ENCODE measurements at regions not wholly inside any gene's neighbourhood (a gene's known extent, or its start where the extent isn't known, plus 50 kb on each side); places are given as distances from the start of the nearest gene placed in this dataset.

- no peaks in the 10 kb centered on the region for H3K36me3 ChIP-seq (replicated peaks in 1 of 2; ENCODE audit: control insufficient read depth in 1 of 2, insufficient read depth in 2 of 2, low read length in 1 of 2)
- H3F3A ChIP-seq (replicated peaks; ENCODE audit: insufficient read depth): no peaks in the 10 kb centered on the region
- CTCF ChIA-PET: interaction anchor here (0.7 kb wide), 1 partner anchor 18 kb away, joined by 3 read pairs; no protein-coding TSS in a partner anchor
- H4K20me1 ChIP-seq (ENCODE audit: insufficient read depth): no peaks in the 10 kb centered on the region
- no peaks in the 10 kb centered on the region for H3K79me2 ChIP-seq (ENCODE audit: insufficient read depth)
- no peak overlapping the region for H2AFZ ChIP-seq (ENCODE audit: low read depth)
- no peak overlapping the region for H3K27ac ChIP-seq (ENCODE audit: low read depth in 2 of 2, low read length in 1 of 2)
- POLR2A ChIA-PET: no interaction called here
- TF ChIP-seq FOXM1 (IDR thresholded peaks at IDR 0.05; ENCODE audit: low read depth): no peak
- TF ChIP-seq CHD2 (IDR thresholded peaks at IDR 0.05; ENCODE audit: low read length, partially characterized antibody): no peak
- TF ChIP-seq, protein P1, sequence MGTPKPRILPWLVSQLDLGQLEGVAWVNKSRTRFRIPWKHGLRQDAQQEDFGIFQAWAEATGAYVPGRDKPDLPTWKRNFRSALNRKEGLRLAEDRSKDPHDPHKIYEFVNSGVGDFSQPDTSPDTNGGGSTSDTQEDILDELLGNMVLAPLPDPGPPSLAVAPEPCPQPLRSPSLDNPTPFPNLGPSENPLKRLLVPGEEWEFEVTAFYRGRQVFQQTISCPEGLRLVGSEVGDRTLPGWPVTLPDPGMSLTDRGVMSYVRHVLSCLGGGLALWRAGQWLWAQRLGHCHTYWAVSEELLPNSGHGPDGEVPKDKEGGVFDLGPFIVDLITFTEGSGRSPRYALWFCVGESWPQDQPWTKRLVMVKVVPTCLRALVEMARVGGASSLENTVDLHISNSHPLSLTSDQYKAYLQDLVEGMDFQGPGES (IDR thresholded peaks at IDR 0.05; ENCODE audit: low read depth, low read length): no peak
- TF ChIP-seq FOSL2 (IDR thresholded peaks at IDR 0.05; ENCODE audit: borderline replicate concordance, low read depth): no peak
- no peak for TF ChIP-seq RXRA (IDR thresholded peaks at IDR 0.05; ENCODE audit: borderline replicate concordance, low read depth)
- TF ChIP-seq NFIC (IDR thresholded peaks at IDR 0.05; ENCODE audit: borderline replicate concordance): no peak
- no peak for TF ChIP-seq SMC3 (IDR thresholded peaks at IDR 0.05; ENCODE audit: low read depth, low read length)
- no peak for TF ChIP-seq RFX5 (IDR thresholded peaks at IDR 0.05; ENCODE audit: low read length)
- TF ChIP-seq, protein P2, sequence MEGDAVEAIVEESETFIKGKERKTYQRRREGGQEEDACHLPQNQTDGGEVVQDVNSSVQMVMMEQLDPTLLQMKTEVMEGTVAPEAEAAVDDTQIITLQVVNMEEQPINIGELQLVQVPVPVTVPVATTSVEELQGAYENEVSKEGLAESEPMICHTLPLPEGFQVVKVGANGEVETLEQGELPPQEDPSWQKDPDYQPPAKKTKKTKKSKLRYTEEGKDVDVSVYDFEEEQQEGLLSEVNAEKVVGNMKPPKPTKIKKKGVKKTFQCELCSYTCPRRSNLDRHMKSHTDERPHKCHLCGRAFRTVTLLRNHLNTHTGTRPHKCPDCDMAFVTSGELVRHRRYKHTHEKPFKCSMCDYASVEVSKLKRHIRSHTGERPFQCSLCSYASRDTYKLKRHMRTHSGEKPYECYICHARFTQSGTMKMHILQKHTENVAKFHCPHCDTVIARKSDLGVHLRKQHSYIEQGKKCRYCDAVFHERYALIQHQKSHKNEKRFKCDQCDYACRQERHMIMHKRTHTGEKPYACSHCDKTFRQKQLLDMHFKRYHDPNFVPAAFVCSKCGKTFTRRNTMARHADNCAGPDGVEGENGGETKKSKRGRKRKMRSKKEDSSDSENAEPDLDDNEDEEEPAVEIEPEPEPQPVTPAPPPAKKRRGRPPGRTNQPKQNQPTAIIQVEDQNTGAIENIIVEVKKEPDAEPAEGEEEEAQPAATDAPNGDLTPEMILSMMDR (IDR thresholded peaks at IDR 0.05): no peak
- no peak for TF ChIP-seq USF2 (IDR thresholded peaks at IDR 0.05; ENCODE audit: borderline replicate concordance, low read depth, low read length)
- no peak for TF ChIP-seq ELF1 (IDR thresholded peaks at IDR 0.05)
- no peak for TF ChIP-seq JUND (IDR thresholded peaks at IDR 0.05)
- TF ChIP-seq ZBTB33 (IDR thresholded peaks at IDR 0.05; ENCODE audit: borderline replicate concordance, low read depth): no peak
- no peak for TF ChIP-seq USF1 (IDR thresholded peaks at IDR 0.05; ENCODE audit: borderline replicate concordance, low read depth)
- TF ChIP-seq REST (IDR thresholded peaks at IDR 0.05; ENCODE audit: low read depth, low read length): no peak
- TF ChIP-seq SIN3A (IDR thresholded peaks at IDR 0.05; ENCODE audit: borderline replicate concordance, low read depth, low read length): no peak
- TF ChIP-seq GATA2 (CRISPR knock-in tag; IDR thresholded peaks at IDR 0.05): no peak
- TF ChIP-seq NRF1 (IDR thresholded peaks at IDR 0.05; ENCODE audit: low read depth, low read length): no peak
- TF ChIP-seq TEAD4 (IDR thresholded peaks at IDR 0.05; ENCODE audit: borderline replicate concordance, insufficient read depth): no peak
- no peaks in the 10 kb centered on the region for H3K27me3 ChIP-seq (ENCODE audit: insufficient read depth)
- DNase-seq: no peak
- H3K4me1 ChIP-seq (ENCODE audit: control insufficient read depth in 1 of 2, insufficient read depth in 2 of 2, low read depth in 1 of 2, low read length in 1 of 2): peaks cover 0 to 2% of the 10 kb centered on the region in 2 experiments; a peak in 1 of 4 replicates
- WGBS (ENCODE audit: low lambda C conversion rate): 17% methylated on average over 1 of the region's 1 CpG
- no peak overlapping the region for H3K4me3 ChIP-seq (ENCODE audit: low read depth in 2 of 2, low read length in 1 of 2)
- H3K4me2 ChIP-seq: no peak overlapping the region
- no peak overlapping the region for H3K9ac ChIP-seq
- no peaks in the 10 kb centered on the region for H3K9me3 ChIP-seq
- H3K9me2 ChIP-seq: no peaks in the 10 kb centered on the region
Observed at GRCh38 chr11:11703885-11704284, 82.1 kb upstream of the GALNT18 start.

All from SK-N-SH (cell line).